ENCODE measurements at regions not wholly inside any gene's neighbourhood (a gene's known extent, or its start where the extent isn't known, plus 50 kb on each side); places are given as distances from the start of the nearest gene placed in this dataset.
"Not testable (repeated sequence)": the region's sequence is repeated elsewhere in the genome, so short reads cannot be mapped to it uniquely, and the experiment has no call there.

GRCh38 chr9:78893774-78894401 is 597.0 kb downstream of the PSAT1 start:
- no peak for DNase-seq (ENCODE audit: low read depth in 4 of 4, low spot score in 3 of 4)

- no peak for DNase-seq (ENCODE audit: low read depth in 4 of 4, low spot score in 3 of 4)
Measured at GRCh38 chr9:78896479-78896878, 599.6 kb downstream of the PSAT1 start.

- DNase-seq (ENCODE audit: low read depth in 4 of 4, low spot score in 3 of 4): no peak
Measured at GRCh38 chr9:78898234-78898633, 601.3 kb downstream of the PSAT1 start.

- DNase-seq (ENCODE audit: low read depth in 4 of 4, low spot score in 3 of 4): no peak
Measured at GRCh38 chr9:78899006-78899405, 602.1 kb downstream of the PSAT1 start.

- DNase-seq (ENCODE audit: low read depth in 4 of 4, low spot score in 3 of 4): no peak
Measured at GRCh38 chr9:78900500-78900899, 603.6 kb downstream of the PSAT1 start.

GRCh38 chr9:78902051-78902450 is 605.1 kb downstream of the PSAT1 start:
- DNase-seq (ENCODE audit: low read depth in 4 of 4, low spot score in 3 of 4): no peak

GRCh38 chr9:78903581-78903980 is 606.7 kb downstream of the PSAT1 start:
- DNase-seq (ENCODE audit: low read depth in 4 of 4, low spot score in 3 of 4): no peak

GRCh38 chr9:78904686-78905085 is 607.8 kb downstream of the PSAT1 start:
- DNase-seq (ENCODE audit: low read depth in 4 of 4, low spot score in 3 of 4): no peak

GRCh38 chr9:78905387-78905786 is 608.5 kb downstream of the PSAT1 start:
- DNase-seq (ENCODE audit: low read depth in 4 of 4, low spot score in 3 of 4): no peak

- peak in 1 of 4 donors; percentile 24 for DNase-seq (ENCODE audit: low read depth in 4 of 4, low spot score in 3 of 4)
Measured at GRCh38 chr9:78905986-78906755, 609.2 kb downstream of the PSAT1 start.

- no peak for DNase-seq (ENCODE audit: low read depth in 4 of 4, low spot score in 3 of 4)
Measured at GRCh38 chr9:78909566-78909965, 612.6 kb downstream of the PSAT1 start.

GRCh38 chr9:78916884-78917283 is 620.0 kb downstream of the PSAT1 start:
- DNase-seq (ENCODE audit: low read depth in 4 of 4, low spot score in 3 of 4): not testable (repeated sequence)

- DNase-seq (ENCODE audit: low read depth in 4 of 4, low spot score in 3 of 4): no peak
Measured at GRCh38 chr9:78918976-78919375, 622.1 kb downstream of the PSAT1 start.

- DNase-seq (ENCODE audit: low read depth in 4 of 4, low spot score in 3 of 4): no peak
Measured at GRCh38 chr9:78919701-78920100, 622.8 kb downstream of the PSAT1 start.

- DNase-seq (ENCODE audit: low read depth in 4 of 4, low spot score in 3 of 4): no peak
Measured at GRCh38 chr9:78921341-78921740, 624.4 kb downstream of the PSAT1 start.

GRCh38 chr9:78923966-78924659 is 627.2 kb downstream of the PSAT1 start:
- no peak for DNase-seq (ENCODE audit: low read depth in 4 of 4, low spot score in 3 of 4)

- no peak for DNase-seq (ENCODE audit: low read depth in 4 of 4, low spot score in 3 of 4)
Measured at GRCh38 chr9:78927099-78927940, 630.4 kb downstream of the PSAT1 start.

GRCh38 chr9:78928625-78929405 is 631.9 kb downstream of the PSAT1 start:
- peak; percentile 39 to 57 (median 51) for DNase-seq (ENCODE audit: low read depth in 4 of 4, low spot score in 3 of 4)

GRCh38 chr9:78930281-78930680 is 633.4 kb downstream of the PSAT1 start:
- no peak for DNase-seq (ENCODE audit: low read depth in 4 of 4, low spot score in 3 of 4)

All from left renal pelvis (tissue), 4 donors.